Tibial artery (tissue), 4 donors: ENCODE measurements at regions not wholly inside any gene's neighbourhood (a gene's known extent, or its start where the extent isn't known, plus 50 kb on each side); places are given as distances from the start of the nearest gene placed in this dataset.
"Not testable (repeated sequence)": the region's sequence is repeated elsewhere in the genome, so short reads cannot be mapped to it uniquely, and the experiment has no call there.

Experiments
- DNase-seq, 2 donors: peaks; one replicate each; pipeline ENCODE4 v3.0.0-alpha.2; 2019
- H3K27ac ChIP-seq, 2 donors: fragments of 200-600 bp; sonication (generic) in 1 of 2; 1 replicate in 1 of 2; 2 replicates in 1 of 2; pipeline ENCODE4 v1.5.1; 2018 to 2019; ENCODE audit warnings: mild to moderate bottlenecking in 1 of 2
- H3K27me3 ChIP-seq, 2 donors: fragments of 200-600 bp; sonication (generic) in 1 of 2; one replicate each; pipeline versions ENCODE4 v1.5.1 to v1.6.0; 2016 to 2019
- H3K36me3 ChIP-seq, 3 donors: fragments of 200-600 bp; sonication (generic) in 2 of 3; one replicate each; pipeline ENCODE4 v1.5.1; 2016 to 2019; ENCODE audit warnings: mild to moderate bottlenecking in 2 of 3
- H3K4me1 ChIP-seq, 4 donors: fragments of 200-600 bp; sonication (generic) in 2 of 4; 1 replicate in 3 of 4; 2 replicates in 1 of 4; pipeline ENCODE4 v1.5.1; 2016 to 2019
- H3K4me3 ChIP-seq, 2 donors: fragments of 200-600 bp; sonication (generic) in 1 of 2; 1 replicate in 1 of 2; 2 replicates in 1 of 2; pipeline ENCODE4 v1.5.1; 2018 to 2019; ENCODE audit warnings: mild to moderate bottlenecking in 2 of 2
- H3K9me3 ChIP-seq, 3 donors: fragments of 200-600 bp; sonication (generic) in 1 of 3; one replicate each; pipeline ENCODE4 v1.5.1; 2016 to 2019
- intact Hi-C: fragments of 100-400 bp; cut with DNase I; formaldehyde crosslinking; loops from one replicate; pipeline ENCODE4 v1.15.0; 2023; ENCODE audit warnings: low total_unique reads

DNA sequence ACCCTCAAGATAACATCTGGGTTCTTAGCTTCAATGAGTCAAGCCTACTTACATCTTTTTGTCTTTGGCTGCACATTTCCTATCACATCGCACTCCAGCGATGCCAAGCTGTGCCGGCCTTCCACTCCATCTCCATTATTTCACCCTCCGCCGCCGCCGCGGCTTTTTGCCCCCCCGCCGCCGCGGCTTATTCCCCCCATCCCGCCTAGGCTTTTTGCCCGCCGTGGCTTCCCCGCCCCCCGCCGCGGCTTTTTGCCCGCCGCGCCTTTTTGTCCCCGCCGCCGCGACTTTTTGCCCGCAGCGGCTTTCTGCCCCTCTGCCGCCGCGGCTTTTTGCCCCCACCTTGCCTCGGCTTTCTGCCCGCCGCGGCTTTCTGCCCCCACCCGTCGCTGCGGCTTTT, 50.8 kb downstream of the PPIAL4E start:
- H3K27me3 ChIP-seq, H3K4me1 ChIP-seq, H3K4me3 ChIP-seq, intact Hi-C loops, H3K36me3 ChIP-seq, H3K9me3 ChIP-seq, H3K27ac ChIP-seq: not testable (repeated sequence)
- peak in 1 of 2 donors; percentile 21 for DNase-seq
